DND-41 (cell line): ENCODE measurements at regions not wholly inside any gene's neighbourhood (a gene's known extent, or its start where the extent isn't known, plus 50 kb on each side); places are given as distances from the start of the nearest gene placed in this dataset.

Experiments used
- EZH2 ChIP-seq: IDR thresholded peaks from 3 replicates; pipeline ENCODE4 v1.6.1; 2012; ENCODE audit warnings: borderline replicate concordance, low read depth, mild to moderate bottlenecking, moderate library complexity, low read length, inconsistent platforms; ENCODE audit not compliant: severe bottlenecking
- TF ChIP-seq, protein P1 (sequence below): IDR thresholded peaks from 2 replicates; pipeline ENCODE4 v1.5.1; 2012; ENCODE audit warnings: borderline replicate concordance, low read length, moderate library complexity, mild to moderate bottlenecking; ENCODE audit not compliant: poor library complexity, severe bottlenecking; ENCODE audit errors: extremely low read depth

DNA sequence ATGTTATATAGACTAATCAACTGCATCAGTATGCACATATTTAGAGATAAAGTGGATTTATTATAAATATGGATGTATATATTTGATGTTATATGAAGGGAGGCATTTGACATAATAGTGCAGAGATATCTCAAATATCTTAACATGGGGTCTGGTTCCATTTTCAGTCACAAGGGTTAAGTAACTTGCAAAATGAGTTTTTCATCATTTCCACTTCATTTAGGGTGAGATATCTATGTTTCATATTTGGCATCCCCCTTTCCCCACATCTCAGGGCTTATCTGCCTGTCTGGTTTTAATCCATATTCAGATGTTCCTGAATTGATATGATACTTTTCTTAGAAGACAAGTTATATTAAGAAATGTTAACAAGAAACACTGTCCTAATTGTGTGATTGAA, 2141.2 kb downstream of the PCDH9 start:
- TF ChIP-seq, protein P1, sequence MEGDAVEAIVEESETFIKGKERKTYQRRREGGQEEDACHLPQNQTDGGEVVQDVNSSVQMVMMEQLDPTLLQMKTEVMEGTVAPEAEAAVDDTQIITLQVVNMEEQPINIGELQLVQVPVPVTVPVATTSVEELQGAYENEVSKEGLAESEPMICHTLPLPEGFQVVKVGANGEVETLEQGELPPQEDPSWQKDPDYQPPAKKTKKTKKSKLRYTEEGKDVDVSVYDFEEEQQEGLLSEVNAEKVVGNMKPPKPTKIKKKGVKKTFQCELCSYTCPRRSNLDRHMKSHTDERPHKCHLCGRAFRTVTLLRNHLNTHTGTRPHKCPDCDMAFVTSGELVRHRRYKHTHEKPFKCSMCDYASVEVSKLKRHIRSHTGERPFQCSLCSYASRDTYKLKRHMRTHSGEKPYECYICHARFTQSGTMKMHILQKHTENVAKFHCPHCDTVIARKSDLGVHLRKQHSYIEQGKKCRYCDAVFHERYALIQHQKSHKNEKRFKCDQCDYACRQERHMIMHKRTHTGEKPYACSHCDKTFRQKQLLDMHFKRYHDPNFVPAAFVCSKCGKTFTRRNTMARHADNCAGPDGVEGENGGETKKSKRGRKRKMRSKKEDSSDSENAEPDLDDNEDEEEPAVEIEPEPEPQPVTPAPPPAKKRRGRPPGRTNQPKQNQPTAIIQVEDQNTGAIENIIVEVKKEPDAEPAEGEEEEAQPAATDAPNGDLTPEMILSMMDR = no peak
- no peak for TF ChIP-seq EZH2
